ENCODE measurements at regions not wholly inside any gene's neighbourhood (a gene's known extent, or its start where the extent isn't known, plus 50 kb on each side); places are given as distances from the start of the nearest gene placed in this dataset.

DNA sequence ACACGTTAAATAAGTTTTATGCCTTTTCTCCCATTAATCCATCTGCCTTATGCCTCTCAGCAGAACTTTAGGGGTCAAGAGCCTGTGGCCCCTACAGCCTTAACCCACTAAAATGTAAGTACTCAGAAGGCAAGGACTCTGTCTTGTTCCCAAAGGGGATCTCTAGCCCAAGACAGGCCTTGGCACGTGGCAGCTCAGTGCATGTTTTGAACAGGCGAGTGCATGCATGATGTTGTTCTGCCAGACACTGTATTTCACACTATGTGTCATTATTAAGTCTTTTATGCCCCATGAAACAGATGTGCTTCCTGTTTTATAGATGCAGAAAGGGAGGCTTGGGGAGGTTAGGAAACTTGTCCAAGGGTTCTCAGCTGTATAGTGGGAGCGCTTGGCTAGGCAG is 102.8 kb downstream of the ETS2 start:
- no peak for DNase-seq

DNA sequence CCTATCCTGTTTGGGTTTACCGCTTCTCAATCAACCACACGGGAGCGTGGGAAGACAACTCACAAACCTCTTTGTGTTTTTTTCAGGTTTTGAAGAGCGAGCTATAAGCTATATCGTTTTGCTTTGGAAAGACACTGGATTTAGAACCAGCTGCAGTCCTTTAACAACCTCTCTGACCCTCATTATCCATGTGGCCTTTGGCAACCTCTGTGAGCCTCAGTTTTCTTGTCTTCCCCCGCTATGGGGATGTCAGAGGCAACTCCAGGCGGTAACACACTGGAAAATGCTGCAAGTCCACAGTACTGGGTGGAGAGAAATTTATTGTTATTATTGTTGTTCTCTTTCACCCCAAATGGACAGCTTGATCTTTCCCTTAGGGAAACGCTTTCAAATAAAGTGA is 100.0 kb downstream of the ETS2 start:
- no peak for DNase-seq

DNA sequence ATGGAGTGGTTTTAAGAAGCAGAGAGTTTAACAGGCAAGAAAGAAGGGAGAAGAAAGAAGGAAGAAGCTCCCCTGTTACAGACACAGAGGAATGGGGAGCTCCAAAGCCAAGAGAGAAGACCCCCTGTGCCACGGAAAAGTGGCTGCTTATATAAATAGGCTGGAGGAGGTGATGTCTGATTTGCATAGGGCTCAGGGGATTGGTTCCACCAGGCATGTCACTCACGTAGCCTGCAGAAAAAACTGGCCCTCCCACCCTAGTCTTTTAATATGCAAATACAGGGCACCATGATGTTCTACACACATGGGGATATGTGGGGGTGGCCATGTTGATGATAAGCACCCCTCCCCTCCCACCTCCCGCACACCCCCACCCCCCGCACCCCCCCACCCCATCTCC is 99.6 kb downstream of the ETS2 start:
- DNase-seq: no peak

GRCh38 chr21:38903690-38904139 is 98.0 kb downstream of the ETS2 start:
- no peak for DNase-seq

- DNase-seq: no peak
Measured at GRCh38 chr21:38902608-38903445, 97.1 kb downstream of the ETS2 start.

DNA sequence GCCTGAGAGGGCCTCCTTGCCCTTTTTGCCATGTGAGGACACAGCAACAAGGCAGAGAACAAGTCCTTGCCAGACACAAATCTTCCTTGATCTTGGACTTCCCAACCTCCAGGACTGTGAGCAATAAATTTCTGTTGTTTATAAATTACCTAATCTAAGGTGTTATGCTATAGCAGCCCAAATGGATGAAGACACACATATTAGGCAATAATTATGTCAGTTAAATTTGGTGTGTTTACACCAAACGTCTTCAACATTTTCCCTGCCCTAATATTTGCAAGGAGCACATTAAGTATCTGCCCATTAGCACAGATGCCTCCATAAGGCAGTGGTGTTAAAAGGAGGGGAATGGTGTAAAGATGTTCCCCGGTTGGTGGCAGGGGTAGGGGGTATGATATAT is 94.8 kb downstream of the ETS2 start:
- DNase-seq: no peak

- DNase-seq: peak in 1 of 2 donors; percentile 43
Measured at GRCh38 chr21:38899985-38900384, 94.3 kb downstream of the ETS2 start.

DNA sequence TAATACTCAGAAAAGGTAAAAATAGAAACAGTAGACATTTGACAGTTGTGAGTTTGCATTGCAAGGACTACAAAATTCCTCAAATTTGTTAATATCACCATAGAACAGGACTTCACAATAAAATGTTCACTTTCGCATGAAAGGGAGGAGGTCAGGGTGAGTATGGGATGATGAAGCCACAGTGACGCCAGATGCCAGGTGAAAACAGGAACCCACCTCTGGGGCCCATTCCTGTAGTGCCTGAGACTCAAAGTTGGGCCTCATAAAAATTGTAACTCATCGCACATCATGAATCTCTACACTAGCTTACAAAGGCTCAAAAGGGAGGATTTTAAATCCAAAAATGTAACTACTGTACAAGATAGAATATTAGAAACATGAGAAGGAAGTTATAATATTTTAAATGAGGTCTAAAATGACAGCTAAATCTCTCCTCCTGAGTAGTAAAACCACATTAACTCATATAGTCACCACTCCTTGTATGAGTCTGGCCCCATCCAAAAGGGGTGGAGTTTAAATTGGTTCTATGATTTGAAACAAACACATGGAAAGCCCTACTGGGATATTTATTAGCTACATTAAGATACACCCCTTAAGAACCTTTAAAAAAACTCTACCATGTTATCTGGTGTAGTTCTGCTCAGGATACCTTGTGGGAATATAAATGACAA is 93.7 kb downstream of the ETS2 start:
- DNase-seq: no peak

DNA sequence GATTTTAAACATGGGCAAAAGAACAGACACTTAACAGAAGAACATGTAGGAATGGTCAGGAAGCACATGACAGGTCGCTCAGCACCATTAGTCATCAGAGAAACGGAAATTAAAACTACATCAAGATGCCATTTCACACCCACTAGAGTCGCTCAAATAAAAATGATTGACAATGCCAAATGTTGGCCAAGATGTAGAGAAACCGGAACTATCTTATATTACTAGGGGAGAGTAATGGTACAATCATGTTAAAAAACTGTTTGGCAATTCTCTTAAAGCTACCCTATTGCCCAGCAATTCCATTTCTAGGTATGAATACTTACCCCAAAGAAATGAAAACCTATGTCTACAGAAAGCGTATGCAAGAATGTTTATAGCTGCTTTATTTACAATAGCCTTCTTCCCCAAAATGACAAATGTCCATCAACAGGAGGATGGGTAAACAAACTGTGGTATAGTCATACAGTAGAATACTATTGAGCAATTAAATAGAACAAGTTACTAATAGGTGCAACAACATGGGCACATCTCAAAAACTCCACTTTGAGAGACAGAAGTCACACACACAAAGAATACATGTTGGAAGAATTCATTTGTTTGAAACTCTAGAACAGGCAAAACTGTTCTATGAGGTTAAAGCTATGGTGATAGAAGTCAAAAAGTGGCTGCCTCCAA is 92.8 kb downstream of the ETS2 start:
- peak; percentile 82 to 86 for DNase-seq

DNA sequence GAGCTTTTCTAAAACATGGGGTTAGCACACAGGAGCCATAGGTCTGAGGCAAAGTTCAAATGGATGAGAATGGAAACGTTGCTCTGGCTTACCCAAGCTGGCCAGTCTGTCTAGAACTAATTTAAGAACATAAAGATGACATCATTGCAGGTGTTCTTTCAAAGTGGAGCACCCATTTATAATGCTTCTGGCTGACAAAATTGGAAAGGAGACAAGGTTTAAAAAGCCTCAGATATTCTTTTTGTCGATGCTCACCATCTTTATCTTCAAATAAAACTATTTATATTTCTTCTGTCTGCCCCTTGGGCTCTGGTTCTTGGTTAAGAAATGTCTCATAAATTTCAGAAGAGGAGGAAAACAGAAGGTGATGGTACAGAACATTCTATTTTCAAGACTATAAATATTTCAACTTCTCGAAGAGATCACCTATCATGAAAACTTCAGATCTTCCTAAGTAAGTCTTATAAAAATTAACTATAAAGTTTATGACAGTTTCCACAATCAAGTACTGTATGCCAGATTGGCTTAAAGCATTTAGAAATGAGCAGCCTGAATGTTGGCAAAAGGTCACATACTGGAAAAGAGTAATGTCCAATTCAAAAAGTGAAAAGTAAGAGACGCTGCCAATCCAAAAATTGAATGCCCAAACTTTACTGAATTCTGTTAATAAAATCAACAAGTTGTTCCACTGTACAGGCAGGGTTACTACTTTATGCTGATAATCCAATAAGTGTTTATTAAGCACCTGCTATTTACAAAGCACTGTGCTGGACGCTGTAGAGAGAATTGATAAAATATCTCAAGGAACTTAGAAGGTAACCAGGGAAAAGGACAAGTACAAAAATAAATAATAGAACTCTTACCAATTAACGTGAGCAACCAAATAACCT is 92.0 kb downstream of the ETS2 start:
- peak in 1 of 2 donors; percentile 17 for DNase-seq

DNA sequence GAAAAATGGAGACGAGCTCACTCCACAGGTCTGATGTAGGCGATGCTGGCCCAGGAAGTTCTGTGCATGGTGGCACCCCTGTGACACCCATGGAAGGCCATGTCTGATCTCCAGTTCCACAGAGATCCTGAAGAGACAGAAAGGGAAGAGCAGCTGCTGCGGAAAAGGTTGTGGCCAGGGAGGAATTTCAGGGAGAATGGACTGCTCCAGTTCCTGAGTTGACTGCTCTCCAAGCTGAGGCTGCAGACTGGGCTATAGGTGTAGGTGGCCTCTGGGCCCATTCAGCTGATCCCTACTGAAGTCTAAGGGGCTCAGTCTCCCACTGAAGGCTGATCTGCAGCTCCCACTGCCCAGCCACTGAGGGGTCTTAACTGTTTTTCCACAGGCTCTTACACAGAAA is 89.2 kb downstream of the ETS2 start:
- DNase-seq: no peak

- no peak for DNase-seq
Measured at GRCh38 chr21:38888991-38889561, 83.3 kb downstream of the ETS2 start.

DNA sequence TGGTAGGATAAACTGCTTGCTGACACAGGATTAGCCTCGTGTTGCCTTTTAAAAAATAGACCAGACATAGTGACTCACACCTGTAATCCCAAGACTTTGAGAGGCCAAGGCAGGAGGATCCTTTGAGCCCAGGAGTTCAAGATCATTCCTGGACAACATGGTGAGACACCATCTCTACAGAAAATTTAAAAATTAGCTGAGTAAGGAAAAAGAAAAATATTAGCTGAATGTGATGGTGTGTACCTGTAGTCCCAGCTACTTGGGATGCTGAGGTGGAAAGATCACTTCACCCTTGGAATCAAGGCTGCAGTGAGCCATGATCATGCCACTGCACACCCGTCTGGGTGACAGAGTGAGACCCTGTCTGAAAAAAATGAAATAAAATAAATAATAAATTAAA is 82.0 kb downstream of the ETS2 start:
- no peak for DNase-seq

GRCh38 chr21:38887062-38887686 is 81.4 kb downstream of the ETS2 start:
- DNase-seq: no peak

GRCh38 chr21:38885909-38886308 is 80.2 kb downstream of the ETS2 start:
- DNase-seq: no peak

- DNase-seq: no peak
Measured at GRCh38 chr21:38884440-38884839, 78.7 kb downstream of the ETS2 start.

DNA sequence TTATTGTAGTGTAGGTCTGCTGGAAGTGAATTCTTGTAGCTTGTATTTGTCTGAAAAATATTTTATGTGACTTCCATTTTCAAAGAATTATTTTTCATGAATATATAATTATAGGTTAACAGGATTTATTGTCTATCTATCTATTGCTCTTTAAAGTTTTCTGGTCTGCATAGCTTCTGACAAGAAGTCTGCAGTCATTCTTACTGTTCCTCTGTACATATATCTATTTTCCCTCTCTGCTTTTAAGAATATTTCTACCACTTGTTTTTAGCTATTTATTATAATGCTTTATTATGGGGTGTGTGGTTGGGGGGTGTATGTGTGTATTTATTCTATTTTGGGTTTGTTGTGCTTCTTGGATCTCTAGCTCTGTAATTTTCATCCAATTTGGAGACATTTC is 77.4 kb downstream of the ETS2 start:
- no peak for DNase-seq

GRCh38 chr21:38881131-38881530 is 75.4 kb downstream of the ETS2 start:
- DNase-seq: no peak

GRCh38 chr21:38880577-38880966 is 74.8 kb downstream of the ETS2 start:
- DNase-seq: no peak

DNA sequence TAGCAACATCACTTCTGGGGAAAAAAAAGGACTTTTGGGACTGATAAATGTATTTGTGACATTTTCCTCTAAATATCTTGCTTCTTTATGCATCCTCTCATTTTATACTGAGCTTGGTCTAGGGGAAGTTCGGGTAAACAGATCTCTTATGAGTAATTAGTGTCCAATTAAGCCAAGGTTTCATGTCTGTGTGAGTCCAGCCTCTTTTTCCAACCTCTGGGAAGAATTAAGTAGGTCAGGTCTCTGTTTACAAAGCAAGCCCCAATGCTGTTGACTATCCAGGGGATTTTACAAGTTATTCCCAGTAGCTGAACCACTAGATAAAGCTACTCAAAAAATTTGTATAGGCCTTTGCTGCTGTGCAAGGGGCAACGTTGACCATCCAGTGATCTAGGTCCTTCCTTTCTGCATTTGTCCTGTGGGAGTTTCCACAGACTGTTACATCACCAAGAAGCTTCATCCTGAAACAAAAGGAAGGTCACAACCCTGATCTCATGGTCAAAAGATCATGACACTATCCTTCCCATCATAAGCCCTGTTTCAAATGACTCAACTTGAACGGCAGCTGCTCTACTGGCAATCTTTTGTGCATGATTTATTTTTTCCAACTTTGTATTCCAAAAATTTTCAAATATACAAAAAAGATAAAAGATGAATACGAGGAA is 74.3 kb downstream of the ETS2 start:
- DNase-seq: peak; percentile 58 to 79

Data from inflammatory macrophage treated with lipopolysaccharide for 1 hour (primary cell).